Heart right ventricle (tissue), 16 donors: ENCODE measurements at regions not wholly inside any gene's neighbourhood (a gene's known extent, or its start where the extent isn't known, plus 50 kb on each side); places are given as distances from the start of the nearest gene placed in this dataset.

Experiments
- ATAC-seq, 8 donors: fragments of 200-7000 bp; cut with Tn5 transposase; one replicate each; pipeline ENCODE4 v1.9.1; 2020; ENCODE audit warnings: mild to moderate bottlenecking in 8 of 8, moderate library complexity in 8 of 8, moderate number of reproducible peaks in 1 of 8
- DNase-seq, 2 donors: peaks; one replicate each; pipeline ENCODE4 v3.0.0-alpha.2; 2020
- H3K27ac ChIP-seq, 10 donors: fragments of 200-600 bp; sonication (generic) in 2 of 10; one replicate each; pipeline versions ENCODE4 v1.5.0 to v1.8.0; 2020 to 2022; ENCODE audit warnings: mild to moderate bottlenecking in 3 of 10
- H3K27me3 ChIP-seq, 7 donors: fragments of 200-600 bp; one replicate each; pipeline ENCODE4 v1.8.0; 2021 to 2022; ENCODE audit warnings: mild to moderate bottlenecking in 2 of 7
- H3K36me3 ChIP-seq, 9 donors: fragments of 200-600 bp; sonication (generic) in 1 of 9; one replicate each; pipeline versions ENCODE4 v1.5.0 to v1.8.0; 2020 to 2022; ENCODE audit warnings: mild to moderate bottlenecking in 2 of 9
- H3K4me1 ChIP-seq, 9 donors: fragments of 200-600 bp; sonication (generic) in 1 of 9; one replicate each; pipeline versions ENCODE4 v1.5.0 to v1.8.0; 2020 to 2022; ENCODE audit warnings: mild to moderate bottlenecking in 4 of 9
- H3K4me3 ChIP-seq, 10 donors: fragments of 200-600 bp; sonication (generic) in 2 of 10; one replicate each; pipeline versions ENCODE4 v1.5.0 to v1.8.0; 2020 to 2022; ENCODE audit warnings: mild to moderate bottlenecking in 7 of 10, moderate library complexity in 2 of 10
- H3K9me3 ChIP-seq, 11 donors: fragments of 200-600 bp in 10 of 11; sonication (generic) in 2 of 11; one replicate each; pipeline versions ENCODE4 v1.5.0 to v1.8.0; 2013 to 2022; ENCODE audit warnings: mild to moderate bottlenecking in 2 of 11, control low read depth in 1 of 11, moderate library complexity in 1 of 11
- CTCF ChIP-seq, 9 donors: fragments of 200-600 bp; sonication (generic) in 2 of 9; IDR thresholded peaks; one replicate each; pipeline versions ENCODE4 v1.5.0 to v1.8.0; 2021 to 2022; ENCODE audit warnings: antibody characterized with exemption in 9 of 9, mild to moderate bottlenecking in 5 of 9, moderate library complexity in 1 of 9
- WGBS, 2 donors: extraction: QIAGEN DNeasy Blood & Tissue Kit; methylation state at CpG; one replicate each; pipeline ENCODE4 v1.1.7; 2013; ENCODE audit warnings: inconsistent platforms in 1 of 2; 5-methylcytosine and 5-hydroxymethylcytosine counted together
- intact Hi-C, 10 donors: fragments of 100-400 bp; cut with DNase I; formaldehyde crosslinking; loops; one replicate each; pipeline versions ENCODE4 v1.11.1 to v1.14.2; 2022
- donor health status: Arrhythmogenic right ventricular cardiomyopathy.
- donor health status: ischemic (EF 13 %, LVEDD 7.1; RV severe dilation, severe dysfunction).
- donor health status: healthy with polysubstance abuse.
- donor health status: DM: no; HTN: yes; CAD: no.
- donor health status: DM: no; HTN: no; CAD: no.
- donor health status: ischemic (EF 25% LVEDD 6.9; RV normal size, moderate dysfunction).
- donor health status: ischemic (EF 25% LVEDD 5.7; RV mildly dilated, moderate dysfunction).
- donor health status: healthy.
- donor health status: DM: yes; HTN: yes; CAD: no.
- donor health status: Ischemic cardiomyopathy.
- donor health status: ischemic (EF 35%, LVEDD 5.7; RV mildly dilated, moderate dysfunction).
- donor health status: nonischemic (EF 11% LVEDD 7.7; RV severe dilation, severe dysfunction).
- donor health status: DM: yes; HTN: yes; CAD: no.
- donor health status: PGD.
- donor health status: ischemic (EF 29% LVEDD 5.4; RV normal size, mild dysfunction).
- donor health status: nonischemic (EF 23%, LVEDD 6.1; RV moderate dilation, normal function).

GRCh38 chr13:34166406-34166805 is 348.5 kb downstream of the RFC3 start:
- H3K27ac ChIP-seq: no peak overlapping the region
- H3K9me3 ChIP-seq: no peaks in the 10 kb centered on the region
- H3K27me3 ChIP-seq: no peaks in the 10 kb centered on the region
- no peak for DNase-seq
- 96 to 98% methylated on average over 2 of the region's 2 CpGs for WGBS, 2 donors
- H3K4me3 ChIP-seq: no peak overlapping the region
- intact Hi-C loops: loop anchor here in 1 of 10 donors (10.0 kb wide), 1 partner anchor 578 kb away; no protein-coding TSS in a partner anchor
- TF ChIP-seq CTCF (IDR thresholded peaks at IDR 0.05): no peak
- no peak for ATAC-seq
- no peaks in the 10 kb centered on the region for H3K36me3 ChIP-seq
- H3K4me1 ChIP-seq: peaks cover 0 to 25% (median 21%) of the 10 kb centered on the region in 9 donors

GRCh38 chr13:34167347-34167746 is 349.4 kb downstream of the RFC3 start:
- 76 to 81% methylated on average over 2 of the region's 2 CpGs for WGBS, 2 donors
- intact Hi-C loops: loop anchor here in 1 of 10 donors (10.0 kb wide), 1 partner anchor 577 kb away; no protein-coding TSS in a partner anchor

GRCh38 chr13:34172048-34172447 is 354.1 kb downstream of the RFC3 start:
- Histone ChIP-seq H3K27ac (no peak overlapping the region), H3K4me3 (no peak overlapping the region), H3K9me3 (no peaks in the 10 kb centered on the region), H3K4me1 (no peaks in the 10 kb centered on the region), H3K36me3 (no peaks in the 10 kb centered on the region), H3K27me3 (no peaks in the 10 kb centered on the region)
- TF ChIP-seq CTCF (IDR thresholded peaks at IDR 0.05): no peak
- intact Hi-C loops: loop anchor here in 1 of 10 donors (5.0 kb wide), 1 partner anchor 50 kb away; no protein-coding TSS in a partner anchor
- no peak for DNase-seq
- ATAC-seq: no peak

More at GRCh38 chr13:34167347-34167746, 349.4 kb downstream of the RFC3 start:
- no peak for ATAC-seq
- Histone ChIP-seq H3K27ac (no peak overlapping the region), H3K9me3 (no peaks in the 10 kb centered on the region), H3K4me3 (no peak overlapping the region), H3K27me3 (no peaks in the 10 kb centered on the region), H3K36me3 (no peaks in the 10 kb centered on the region), H3K4me1 (peaks cover 0 to 15% (median 11%) of the 10 kb centered on the region in 9 donors)
- TF ChIP-seq CTCF (IDR thresholded peaks at IDR 0.05): no peak
- no peak for DNase-seq

- 85 to 86% methylated on average over 2 of the region's 2 CpGs for WGBS, 2 donors
- Histone ChIP-seq H3K27me3 (no peaks in the 10 kb centered on the region), H3K4me1 (no peaks in the 10 kb centered on the region), H3K36me3 (no peaks in the 10 kb centered on the region), H3K4me3 (no peak overlapping the region), H3K27ac (no peak overlapping the region), H3K9me3 (no peaks in the 10 kb centered on the region)
- TF ChIP-seq CTCF (IDR thresholded peaks at IDR 0.05): no peak
- intact Hi-C loops: loop anchor here in 1 of 10 donors (5.0 kb wide), 1 partner anchor 52 kb away; no protein-coding TSS in a partner anchor
- ATAC-seq (no peak), DNase-seq (no peak)
These were observed 356.8 kb downstream of the RFC3 start for GRCh38 chr13:34174671-34175145.
